SIG-M5 treated with dmso at 0.1 percent for 504 hours (cell line): ENCODE measurements at regions not wholly inside any gene's neighbourhood (a gene's known extent, or its start where the extent isn't known, plus 50 kb on each side); places are given as distances from the start of the nearest gene placed in this dataset.
"Not testable (repeated sequence)": the region's sequence is repeated elsewhere in the genome, so short reads cannot be mapped to it uniquely, and the experiment has no call there.

Source experiments
- DNase-seq: peaks from one replicate; lab custom pipeline; 2025; ENCODE audit not compliant: unreplicated experiment; lab: John Stamatoyannopoulos, UW

DNA sequence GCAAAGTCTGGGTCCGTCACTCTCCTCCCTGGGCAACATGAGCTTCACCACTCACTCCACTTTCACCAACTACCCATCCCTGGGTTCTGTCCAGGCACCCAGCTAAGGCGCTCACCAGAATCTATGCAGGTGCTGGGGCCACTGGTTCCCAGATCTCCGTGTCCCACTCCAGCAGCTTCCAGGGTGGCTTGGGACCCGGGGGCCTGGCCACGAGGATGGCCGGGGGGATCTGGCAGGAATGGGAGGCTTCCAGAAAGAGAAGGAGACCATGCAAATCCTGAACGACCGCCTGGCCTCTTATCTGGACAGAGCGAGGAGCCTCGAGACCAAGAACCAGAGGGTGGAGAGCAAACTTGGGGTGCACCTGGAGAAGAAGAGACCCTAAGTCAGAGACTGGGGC is 1611.0 kb upstream of the ACO1 start:
- DNase-seq: no peak

DNA sequence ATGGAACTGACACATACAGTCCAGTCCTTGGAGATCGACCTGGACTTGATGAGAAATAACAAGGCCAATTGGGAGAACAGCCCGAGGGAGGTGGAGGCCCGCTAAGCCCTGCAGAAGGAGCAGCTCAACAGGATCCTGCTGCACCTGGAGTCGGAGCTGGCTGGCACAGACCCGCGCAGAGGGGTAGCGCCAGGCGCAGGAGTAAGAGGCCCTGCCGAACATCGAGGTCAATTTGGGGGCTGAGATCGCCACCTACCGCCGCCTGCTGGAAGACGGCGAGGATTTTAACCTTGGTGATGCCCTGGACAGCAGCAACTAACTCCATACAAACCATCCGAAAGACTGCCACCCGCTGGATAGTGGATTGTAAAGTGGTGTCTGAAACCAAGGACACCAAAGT is 1610.1 kb upstream of the ACO1 start:
- DNase-seq: no peak

DNA sequence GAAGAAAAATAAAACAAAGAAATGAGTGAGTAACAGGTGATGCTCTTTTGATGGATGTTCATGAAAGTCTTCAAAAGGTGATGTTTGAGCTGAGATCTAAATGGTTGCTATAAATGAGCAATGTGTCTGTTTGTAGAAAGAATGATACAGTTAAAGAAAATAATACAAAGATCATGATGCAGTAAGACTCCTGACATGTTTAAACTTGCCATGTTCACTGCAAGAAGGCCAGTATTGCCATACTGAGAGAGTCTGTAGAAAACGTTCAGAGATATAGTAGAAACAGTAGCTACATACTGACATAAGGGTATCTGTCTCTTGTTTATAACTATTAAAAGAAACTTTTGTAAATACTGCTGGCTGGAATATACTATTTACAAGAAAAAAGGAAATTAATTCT is 1609.2 kb upstream of the ACO1 start:
- DNase-seq: no peak

DNA sequence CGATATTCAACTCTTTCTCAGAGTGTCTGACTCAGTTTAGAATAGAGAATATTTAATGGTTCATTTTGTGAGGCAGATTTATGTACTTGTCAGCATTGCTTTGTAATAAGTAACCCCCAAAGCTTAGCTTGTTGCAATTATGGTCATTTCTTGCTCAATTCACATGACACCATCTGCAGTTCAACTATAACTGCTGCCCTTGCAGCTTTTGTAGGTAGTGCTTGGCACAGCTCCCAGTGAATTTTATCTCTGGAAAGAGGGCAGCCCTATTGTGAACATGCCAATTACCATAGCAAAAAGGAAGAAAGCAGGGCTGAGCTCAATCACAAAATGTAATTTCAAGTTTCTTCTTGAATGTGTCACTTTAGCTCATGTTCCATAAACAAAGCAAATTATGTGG is 1587.7 kb upstream of the ACO1 start:
- DNase-seq: no peak

DNA sequence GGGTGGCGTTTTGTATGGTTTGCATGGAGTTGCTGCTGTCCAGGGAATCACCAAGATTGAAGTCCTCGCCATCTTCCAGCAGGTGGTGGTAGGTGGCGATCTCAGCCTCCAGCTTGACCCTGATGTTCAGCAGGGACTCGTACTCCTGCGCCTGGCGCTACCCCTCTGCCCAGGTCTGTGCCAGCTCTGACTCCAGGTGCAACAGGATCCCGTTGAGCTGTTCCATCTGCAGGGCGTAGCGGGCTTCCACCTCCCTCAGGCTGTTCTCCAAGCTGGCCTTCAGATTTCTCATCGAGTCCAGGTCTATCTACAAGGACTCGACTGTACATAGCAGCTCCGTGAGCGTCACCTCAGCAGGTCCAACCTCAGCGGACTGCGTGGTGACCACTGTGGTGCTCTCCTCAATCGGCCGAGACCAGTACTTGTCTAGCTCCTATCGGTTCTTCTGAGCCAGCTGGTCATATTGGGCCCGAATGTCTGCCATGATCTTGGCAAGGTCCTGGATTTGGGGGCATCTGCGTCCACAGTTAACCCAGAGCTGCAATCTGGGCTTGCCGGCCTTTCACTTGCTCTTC is 1584.8 kb upstream of the ACO1 start:
- DNase-seq: no peak

DNA sequence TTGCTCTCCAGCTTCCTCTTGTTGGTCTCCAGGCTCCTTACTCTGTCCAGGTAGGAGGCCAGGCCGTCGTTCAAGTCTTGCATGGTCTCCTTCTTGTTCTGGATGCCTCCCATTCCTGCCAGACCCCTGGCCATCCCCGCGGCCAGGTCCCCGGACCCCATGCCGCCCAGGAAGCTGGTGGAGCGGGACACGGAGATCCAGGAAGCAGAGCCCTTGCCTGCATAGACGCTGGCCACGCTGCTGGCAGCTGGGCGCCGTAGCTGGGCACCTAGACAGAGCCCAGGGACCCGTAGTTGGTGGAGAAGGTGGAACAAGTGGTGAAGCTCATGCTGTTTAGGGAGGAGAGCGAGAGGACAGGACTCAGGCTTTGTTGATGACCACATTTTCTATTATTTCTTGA is 1584.0 kb upstream of the ACO1 start:
- no peak for DNase-seq

DNA sequence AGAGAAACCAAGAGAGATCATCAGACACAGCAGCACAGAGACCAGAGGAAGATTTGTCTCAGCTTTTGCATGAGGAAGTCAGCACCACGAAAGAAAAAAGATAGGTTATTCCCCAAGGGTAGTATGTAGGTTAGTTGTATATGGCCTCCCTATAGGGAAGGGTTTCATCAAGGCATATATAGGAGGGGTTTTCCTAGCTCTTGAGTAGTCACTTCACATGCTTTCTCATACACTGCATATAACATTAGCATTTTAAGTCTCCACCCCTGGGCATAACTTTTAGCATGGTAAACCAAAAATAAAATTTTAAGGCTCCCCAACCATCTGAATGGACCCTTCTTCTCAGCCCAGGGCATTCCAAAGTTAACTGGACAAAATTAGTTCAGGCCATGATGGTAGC is 1571.6 kb upstream of the ACO1 start:
- DNase-seq: no peak

DNA sequence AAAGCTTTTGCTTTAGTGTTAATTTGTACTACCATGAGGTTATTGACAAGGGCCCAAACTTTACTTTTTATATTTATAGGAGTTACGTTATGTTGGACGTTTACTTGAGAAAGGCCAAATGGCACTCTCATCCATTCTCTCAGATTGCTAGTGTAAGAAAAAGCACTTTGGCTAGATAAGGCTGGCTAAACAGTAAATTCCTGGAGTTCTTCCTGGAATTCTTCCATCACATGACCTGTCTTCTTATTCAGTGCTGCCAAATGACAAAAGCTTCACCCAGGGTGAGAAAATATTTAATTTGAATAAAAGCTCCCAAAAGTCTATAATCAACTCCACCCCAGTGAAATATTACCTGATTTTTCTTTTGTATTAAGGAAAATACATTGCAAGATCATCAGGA is 1568.9 kb upstream of the ACO1 start:
- no peak for DNase-seq

DNA sequence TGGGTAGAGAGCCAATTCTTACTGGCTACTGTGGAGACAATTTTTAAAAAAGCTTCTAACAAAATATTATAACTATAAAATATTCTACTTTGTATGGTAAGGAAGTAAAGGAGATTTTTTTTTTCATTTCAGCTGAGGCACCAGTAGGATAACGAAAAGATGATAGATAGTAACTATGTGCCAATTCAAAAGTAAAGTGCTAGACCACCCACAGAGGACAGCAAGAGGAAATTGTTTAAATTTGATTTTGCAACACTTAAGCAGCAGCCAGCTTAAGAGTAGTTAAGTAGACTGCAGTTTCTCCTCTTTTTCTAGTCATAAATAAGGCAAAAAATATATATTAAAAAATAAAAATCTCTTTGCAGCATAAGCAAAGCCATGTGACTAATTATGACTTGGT is 1539.3 kb upstream of the ACO1 start:
- DNase-seq: no peak

DNA sequence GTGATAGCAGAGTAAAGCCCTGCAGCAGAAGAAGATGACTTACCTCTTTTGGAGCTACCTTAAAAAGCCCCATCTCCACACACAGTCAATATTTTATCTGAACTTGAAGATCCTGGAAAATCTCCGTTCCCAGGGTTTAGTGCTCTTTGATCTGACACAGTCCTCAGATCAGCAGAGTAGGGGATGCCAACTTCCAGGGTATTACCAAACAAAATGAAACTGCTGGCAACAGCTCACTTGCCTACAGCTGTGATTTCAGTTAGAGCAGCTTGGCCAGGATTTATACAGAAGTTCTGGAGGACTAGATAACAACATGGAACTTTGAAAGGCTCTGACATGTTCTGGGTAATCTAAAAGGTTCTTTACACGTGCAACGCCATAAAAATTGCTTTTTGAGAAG is 1537.8 kb upstream of the ACO1 start:
- DNase-seq: no peak

DNA sequence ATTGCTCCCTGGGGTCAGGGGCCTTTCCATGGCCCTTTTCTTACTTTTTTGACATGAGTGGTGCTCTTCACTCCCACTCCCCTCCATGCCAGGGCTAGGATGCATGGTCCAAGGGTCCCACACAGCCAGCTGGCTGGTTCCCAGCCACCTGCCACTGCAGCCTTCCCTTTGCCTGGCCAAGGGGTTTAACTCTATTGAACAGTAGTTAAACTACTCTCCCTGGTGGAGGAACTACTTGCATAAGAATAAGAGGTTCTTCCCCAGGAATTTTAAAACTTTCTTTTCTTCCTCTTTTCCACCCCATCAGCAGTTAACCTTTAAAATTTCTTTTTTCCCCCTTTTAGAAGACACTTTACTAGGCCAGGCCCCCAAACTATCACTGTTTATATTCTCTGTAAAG is 1532.8 kb upstream of the ACO1 start:
- no peak for DNase-seq

DNA sequence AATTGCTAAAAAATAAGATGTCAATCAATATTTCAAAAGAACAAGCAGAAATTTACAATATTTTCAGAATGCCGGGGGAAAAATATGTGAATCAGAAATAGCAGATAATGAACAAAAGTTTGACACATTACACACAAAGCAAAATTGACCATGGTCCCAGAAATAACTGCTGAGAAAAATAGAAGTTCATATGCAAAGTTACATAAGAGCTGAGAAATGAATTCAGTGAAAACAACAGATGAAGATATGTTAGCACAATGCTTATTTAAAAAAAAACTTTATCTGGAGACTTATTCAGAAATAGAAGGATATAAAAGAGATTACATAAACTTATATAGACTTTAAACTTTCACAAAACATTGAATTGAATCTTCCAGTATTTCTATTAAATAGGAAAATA is 1483.7 kb upstream of the ACO1 start:
- DNase-seq: no peak

DNA sequence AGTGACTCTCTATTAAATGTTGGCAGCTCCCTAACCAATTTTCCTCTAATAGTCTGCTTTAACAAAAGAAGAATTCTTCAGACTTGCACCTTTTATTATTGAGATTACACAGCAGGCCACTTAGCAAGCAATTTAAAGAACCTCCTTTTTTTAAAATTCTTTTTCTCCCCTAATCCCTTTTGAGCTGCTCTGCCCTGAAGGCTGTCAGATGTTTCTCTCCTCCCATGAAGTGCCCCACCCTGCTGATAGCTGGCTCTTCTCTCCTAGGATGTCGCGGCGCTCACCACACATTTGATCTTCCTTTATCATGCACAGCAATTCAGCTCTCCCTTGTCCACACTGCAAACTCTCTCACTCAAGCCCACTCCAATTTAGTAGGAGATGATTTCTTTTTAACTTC is 1471.1 kb upstream of the ACO1 start:
- DNase-seq: no peak

DNA sequence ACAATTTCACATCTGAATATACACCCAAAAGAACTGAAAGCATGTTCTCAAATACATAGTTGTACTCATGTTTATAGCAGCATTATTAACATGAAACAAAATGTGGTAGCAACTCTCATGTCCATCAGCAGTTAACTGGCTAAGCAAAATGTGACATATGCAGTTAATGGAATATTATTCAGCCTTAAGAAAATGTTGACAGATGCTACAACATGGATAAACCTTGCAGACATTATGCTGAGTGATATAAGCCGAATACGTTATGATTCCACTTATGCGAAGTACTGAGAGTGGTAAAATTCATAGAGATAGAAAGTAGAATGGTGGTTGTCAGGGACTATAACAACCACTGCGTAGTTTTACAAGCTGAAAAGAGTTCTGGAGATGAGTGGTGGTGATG is 1469.0 kb upstream of the ACO1 start:
- DNase-seq: no peak

DNA sequence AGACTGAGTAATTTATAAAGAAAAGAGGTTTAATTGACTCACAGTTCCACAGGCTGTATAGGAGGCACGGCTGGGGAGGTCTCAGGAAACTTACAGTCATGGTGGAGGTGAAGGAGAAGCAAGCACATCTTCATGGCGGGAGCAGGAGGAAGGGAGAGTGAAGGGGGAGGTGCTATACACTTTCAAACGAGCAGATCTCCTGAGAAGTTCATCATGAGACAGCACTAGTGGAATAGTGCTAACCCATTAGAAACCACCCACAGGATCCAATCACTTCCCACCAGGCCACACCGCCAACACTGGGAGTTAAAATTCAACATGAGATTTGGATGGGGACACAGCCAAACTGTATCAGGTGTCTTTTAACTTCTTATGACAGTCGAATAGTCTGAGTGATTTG is 1459.3 kb upstream of the ACO1 start:
- no peak for DNase-seq

DNA sequence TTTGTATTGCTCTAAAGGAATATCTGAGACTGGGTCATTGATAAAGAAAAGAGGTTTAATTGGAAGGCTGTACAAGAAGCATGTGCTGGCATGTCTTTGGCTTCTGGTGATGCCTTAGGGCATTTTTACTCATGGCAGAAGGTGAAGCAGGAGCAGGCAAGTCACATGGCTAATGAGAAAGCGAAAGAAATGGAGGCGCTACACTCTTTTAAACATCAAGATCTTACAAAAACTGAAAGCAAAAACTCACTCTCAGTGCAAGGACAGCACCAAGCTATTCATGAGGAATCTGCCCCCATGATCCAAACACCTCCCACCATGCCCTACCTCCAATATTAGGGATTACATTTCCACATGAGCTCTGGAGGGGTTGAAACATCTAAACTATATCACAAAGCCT is 1458.8 kb upstream of the ACO1 start:
- DNase-seq: no peak

DNA sequence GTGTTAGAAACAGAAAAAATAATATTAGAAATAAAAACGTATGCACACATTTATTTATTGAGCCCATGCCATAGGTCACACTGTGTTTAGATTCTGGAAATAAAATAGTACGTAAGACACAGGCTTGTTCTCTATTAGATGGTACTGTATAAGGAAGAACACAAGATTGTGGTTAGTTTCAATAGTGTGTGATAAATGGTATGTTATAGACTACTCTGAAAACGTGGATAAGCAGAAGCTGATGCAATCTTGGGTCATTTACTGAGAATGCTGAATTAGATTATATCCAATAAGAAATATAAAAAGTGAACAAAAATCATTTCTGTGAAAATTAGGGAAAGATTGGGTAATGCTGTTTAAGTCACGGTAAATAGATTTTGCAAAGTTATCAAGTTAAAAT is 1456.4 kb upstream of the ACO1 start:
- DNase-seq: no peak

DNA sequence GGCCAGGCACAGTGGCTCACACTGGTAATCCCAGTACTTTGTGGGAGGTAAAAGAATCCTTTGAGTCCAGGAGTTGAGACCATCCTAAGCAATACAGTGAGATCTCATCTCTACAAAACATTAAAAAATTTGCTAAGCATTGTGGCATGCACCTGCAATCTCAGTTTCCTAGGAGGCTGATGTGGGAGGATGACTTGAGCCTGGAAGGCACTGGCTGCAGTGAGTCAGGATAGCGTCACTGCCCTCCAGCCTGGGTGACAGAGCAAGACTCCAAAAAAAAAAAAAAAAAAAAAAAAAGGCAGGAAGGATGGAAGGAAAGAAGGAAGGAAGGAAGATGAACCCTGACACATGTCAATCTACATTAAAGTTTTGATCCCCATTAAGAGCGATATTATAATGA is 1452.2 kb upstream of the ACO1 start:
- no peak for DNase-seq

DNA sequence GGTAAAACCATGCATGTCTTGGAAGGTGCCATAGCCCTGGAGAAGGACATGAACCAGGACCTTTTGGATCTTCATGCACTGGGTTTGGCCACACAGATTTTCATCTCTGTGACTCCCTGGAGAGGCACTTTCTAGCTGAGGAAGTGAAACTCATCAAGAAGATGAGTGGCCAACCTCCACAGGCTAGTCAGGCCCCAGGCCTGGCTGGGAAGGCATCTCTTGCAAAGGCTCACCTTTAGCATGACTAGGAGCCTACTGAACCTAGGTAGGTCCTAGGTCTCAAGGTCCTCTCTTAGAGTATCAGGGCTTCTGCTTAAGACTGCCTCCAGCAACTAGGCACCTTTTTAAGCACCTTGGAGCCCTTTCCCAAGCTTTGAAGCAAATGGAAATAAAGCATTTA is 1448.7 kb upstream of the ACO1 start:
- DNase-seq: no peak

DNA sequence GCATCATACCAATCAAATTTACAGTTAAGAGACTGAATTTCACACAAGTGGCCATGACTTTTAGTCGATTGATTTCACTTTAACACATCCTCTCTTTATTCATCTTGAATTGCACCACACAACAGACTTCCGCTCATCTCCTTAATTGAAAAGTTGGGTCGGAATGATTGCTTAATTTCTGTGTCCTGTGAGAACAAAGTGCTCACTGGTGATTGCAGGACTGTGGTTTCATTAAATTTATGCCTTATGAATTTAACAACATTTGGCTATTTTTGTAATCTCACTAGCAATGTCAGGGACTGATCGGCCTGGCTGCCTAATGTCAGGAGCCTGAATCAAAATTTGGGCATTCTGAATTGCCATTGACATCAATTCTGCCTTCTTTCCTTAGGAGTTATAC is 1447.3 kb upstream of the ACO1 start:
- no peak for DNase-seq

DNA sequence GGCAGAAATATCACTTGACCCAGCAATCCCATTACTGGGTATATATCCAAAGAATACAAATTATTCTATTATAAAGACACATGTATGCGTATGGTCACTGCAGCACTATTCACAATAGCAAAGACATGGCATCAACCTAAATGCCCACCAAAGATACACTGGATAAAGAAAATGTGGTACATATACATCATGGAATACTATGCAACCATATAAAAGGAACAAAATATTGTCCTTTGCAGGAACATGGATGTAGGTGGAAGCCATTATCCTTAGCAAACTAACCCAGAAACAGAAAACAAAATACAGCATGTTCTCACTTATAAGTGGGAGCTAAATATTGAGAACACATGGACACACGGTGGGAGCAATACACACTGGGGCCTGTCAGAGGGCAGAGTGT is 1441.6 kb upstream of the ACO1 start:
- DNase-seq: not testable (repeated sequence)

DNA sequence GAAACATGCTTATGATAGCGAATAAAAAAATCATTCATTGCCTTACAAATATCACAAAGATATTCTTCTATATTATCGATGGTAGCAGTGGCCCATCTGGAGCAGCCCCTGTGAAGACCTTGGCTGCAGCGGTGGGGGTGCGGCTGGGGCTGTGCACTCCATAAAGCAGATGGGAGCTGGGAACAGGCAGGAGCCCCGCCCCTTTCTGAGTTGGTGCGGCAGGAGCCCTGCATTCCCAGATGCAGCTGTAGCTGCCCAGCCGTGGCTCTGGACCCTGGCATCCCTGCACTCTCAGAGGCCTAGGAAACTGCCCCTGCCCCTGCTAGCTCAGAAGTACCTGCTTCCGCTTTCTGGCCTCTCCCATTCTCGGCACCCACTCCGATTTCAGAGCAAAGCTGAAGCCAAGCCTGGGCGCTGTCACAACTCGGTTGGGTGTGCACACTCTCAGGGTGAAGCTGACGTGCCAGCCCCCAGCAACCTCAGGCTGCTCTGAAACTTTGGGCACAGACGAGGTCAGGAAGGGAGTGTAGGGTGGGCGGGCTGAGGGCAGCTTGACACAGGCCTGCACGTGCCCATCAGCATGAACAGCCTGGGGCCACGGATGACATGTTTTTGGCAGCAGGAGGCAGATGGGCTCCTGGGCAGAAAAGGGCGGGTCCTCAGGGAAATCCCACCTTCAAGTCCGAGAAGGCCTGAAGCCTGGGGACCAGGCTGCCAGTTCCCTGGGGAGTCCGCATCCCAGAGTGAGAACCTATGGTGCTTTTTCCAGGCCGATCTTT is 1440.8 kb upstream of the ACO1 start:
- DNase-seq: no peak

DNA sequence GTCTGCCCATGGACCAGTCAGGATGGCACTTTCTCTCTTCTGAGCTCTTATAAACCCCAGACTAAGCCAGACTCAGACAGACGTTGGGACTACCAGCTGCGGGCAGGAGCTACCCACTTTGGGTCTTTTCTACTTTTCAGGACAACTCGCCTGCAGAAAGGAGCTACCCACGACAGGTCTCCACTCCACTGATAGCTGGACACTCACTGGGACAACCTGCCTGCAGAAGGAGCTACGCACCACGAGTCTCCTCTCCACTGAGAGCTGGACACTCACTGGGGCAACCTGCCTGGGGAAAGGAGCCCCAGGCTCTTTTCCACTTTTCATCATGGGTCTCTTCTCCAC is 1440.2 kb upstream of the ACO1 start:
- DNase-seq: no peak
